A549 (cell line): ENCODE measurements at regions not wholly inside any gene's neighbourhood (a gene's known extent, or its start where the extent isn't known, plus 50 kb on each side); places are given as distances from the start of the nearest gene placed in this dataset.
A peak's percentile ranks its signal among the peaks of the same experiment; 100 is the strongest.

Experiments used
- ATAC-seq, 2 experiments: fragments of 200-7000 bp in 1 of 2; fragments of >200 bp in 1 of 2; cut with Nextera tagmentation in 1 of 2; cut with Tn5 transposase in 1 of 2; 3 replicates each; pipeline versions ENCODE4 v1.8.0 to v1.9.1; 2018 to 2020; ENCODE audit warnings: mild to moderate bottlenecking in 1 of 2, moderate library complexity in 1 of 2
- CTCF ChIA-PET: fragments of 300-600 bp; sonication (Branson Sonifier 250); formaldehyde crosslinking; extraction: SDS; loops from one replicate; lab custom pipeline; 2021; ENCODE audit warnings: antibody characterized with exemption, inconsistent platforms; lab: Yijun Ruan, JAX
- POLR2A ChIA-PET: fragments of 350-600 bp; formaldehyde crosslinking; extraction: SDS; loops from one replicate; lab custom pipeline; 2021; ENCODE audit warnings: antibody characterized with exemption, inconsistent platforms; lab: Yijun Ruan, JAX
- DNase-seq, 2 experiments: peaks; one replicate each; pipeline versions ENCODE4 v3.0.0 to v3.0.0-alpha.2; 2011 to 2016; ENCODE audit warnings: low read depth in 1 of 2, low spot score in 1 of 2
- FAIRE-seq: peaks from 2 replicates; lab custom pipeline; 2011; peaks lifted over from hg19 to GRCh38; lab: Jason Lieb, UNC
- H3K27ac ChIP-seq, 2 experiments: fragments of >200 bp; sonication (Bioruptor Twin); formaldehyde crosslinking; 3 replicates each; pipeline ENCODE4 v1.5.1; 2016 to 2017
- H3K4me1 ChIP-seq: fragments of >200 bp; sonication (Bioruptor Twin); formaldehyde crosslinking; 3 replicates; pipeline ENCODE4 v1.6.1; 2016
- H3K4me2 ChIP-seq: fragments of >200 bp; sonication (Bioruptor Twin); formaldehyde crosslinking; 3 replicates; pipeline ENCODE4 v1.6.1; 2016
- H3K4me3 ChIP-seq: fragments of >200 bp; sonication (Bioruptor Twin); formaldehyde crosslinking; 3 replicates; pipeline ENCODE4 v1.5.1; 2016
- H3K9me3 ChIP-seq: fragments of >200 bp; sonication (Bioruptor Twin); formaldehyde crosslinking; 3 replicates; pipeline ENCODE4 v1.6.1; 2016
- ATOH8 ChIP-seq: fragments of 250-450 bp; sonication (Bioruptor Pico); IDR thresholded peaks from 2 replicates; pipeline ENCODE4 v1.5.0; 2020; ENCODE audit warnings: low read depth, mild to moderate bottlenecking, moderate library complexity
- BHLHE40 ChIP-seq: IDR thresholded peaks from 2 replicates; pipeline ENCODE4 v1.6.1; 2012; ENCODE audit warnings: low read depth, low read length, inconsistent platforms
- CBX8 ChIP-seq: fragments of 200-600 bp; sonication (generic); IDR thresholded peaks from 2 replicates; pipeline ENCODE4 v1.6.1; 2016
- E2F6 ChIP-seq: IDR thresholded peaks from 2 replicates; pipeline ENCODE4 v1.6.1; 2012; ENCODE audit warnings: low read depth, borderline replicate concordance
- HMGXB4 ChIP-seq: fragments of 250-450 bp; sonication (Bioruptor Pico); IDR thresholded peaks from 2 replicates; pipeline ENCODE4 v1.5.0; 2021; ENCODE audit warnings: mild to moderate bottlenecking, moderate library complexity, borderline replicate concordance
- HOXA7 ChIP-seq: fragments of 250-450 bp; sonication (Bioruptor Pico); IDR thresholded peaks from 2 replicates; pipeline ENCODE4 v1.5.0; 2020; ENCODE audit warnings: mild to moderate bottlenecking, moderate library complexity
- HOXB13 ChIP-seq: fragments of 250-450 bp; sonication (Bioruptor Pico); IDR thresholded peaks from 2 replicates; pipeline ENCODE4 v1.5.0; 2020; ENCODE audit warnings: low read depth, mild to moderate bottlenecking, moderate library complexity
- HOXB5 ChIP-seq: fragments of 250-450 bp; sonication (Bioruptor Pico); IDR thresholded peaks from 2 replicates; pipeline ENCODE4 v1.5.0; 2020; ENCODE audit warnings: mild to moderate bottlenecking, moderate library complexity
- KDM5A ChIP-seq: fragments of 200-600 bp; sonication (generic); IDR thresholded peaks from 2 replicates; pipeline ENCODE4 v1.6.1; 2016; ENCODE audit warnings: antibody characterized with exemption, mild to moderate bottlenecking
- NFE2L2 ChIP-seq: fragments of 150-350 bp; conservative IDR thresholded peaks from 2 replicates; pipeline ENCODE4 v1.6.1; 2014; ENCODE audit warnings: low read length
- NPAS2 ChIP-seq: fragments of 250-450 bp; sonication (Bioruptor Pico); IDR thresholded peaks from 2 replicates; pipeline ENCODE4 v1.8.0; 2022; ENCODE audit warnings: mild to moderate bottlenecking, moderate library complexity, borderline replicate concordance
- PBX3 ChIP-seq: IDR thresholded peaks from 2 replicates; pipeline ENCODE4 v1.6.1; 2012
- POLR2A ChIP-seq: IDR thresholded peaks from 2 replicates; pipeline ENCODE4 v1.6.1; 2012; ENCODE audit warnings: mild to moderate bottlenecking, low read length
- RAD21 ChIP-seq, 2 experiments: fragments of >200 bp in 1 of 2; sonication (Bioruptor Twin) in 1 of 2; formaldehyde crosslinking in 1 of 2; IDR thresholded peaks in 1 of 2; conservative IDR thresholded peaks in 1 of 2; 2 replicates in 1 of 2; 3 replicates in 1 of 2; pipeline ENCODE4 v1.6.1; 2012 to 2018; ENCODE audit warnings: inconsistent platforms in 1 of 2
- REST ChIP-seq: fragments of 200-600 bp; sonication (generic); IDR thresholded peaks from 2 replicates; pipeline ENCODE4 v1.6.1; 2016; ENCODE audit warnings: antibody characterized with exemption, mild to moderate bottlenecking, moderate library complexity
- RFX5 ChIP-seq: fragments of 450-650 bp; IDR thresholded peaks from 2 replicates; pipeline ENCODE4 v1.7.1; 2014; ENCODE audit warnings: antibody characterized with exemption, mild to moderate bottlenecking, moderate library complexity
- SMC3 ChIP-seq: fragments of >200 bp; sonication (Bioruptor Twin); formaldehyde crosslinking; IDR thresholded peaks from 3 replicates; pipeline ENCODE4 v1.6.1; 2018; ENCODE audit warnings: inconsistent platforms
- SREBF2 ChIP-seq: fragments of 450-650 bp; IDR thresholded peaks from 2 replicates; pipeline ENCODE4 v1.6.1; 2014; ENCODE audit warnings: mild to moderate bottlenecking, moderate library complexity
- USF2 ChIP-seq: fragments of 450-650 bp; IDR thresholded peaks from 2 replicates; pipeline ENCODE4 v1.6.1; 2014; ENCODE audit warnings: antibody characterized with exemption
- ZC3H11A ChIP-seq: fragments of 450-650 bp; IDR thresholded peaks from 2 replicates; pipeline ENCODE4 v1.6.1; 2014; ENCODE audit warnings: antibody characterized with exemption, mild to moderate bottlenecking
- ZFP36 ChIP-seq: fragments of 450-650 bp; IDR thresholded peaks from 2 replicates; pipeline ENCODE4 v1.6.1; 2014; ENCODE audit warnings: borderline replicate concordance; ENCODE audit not compliant: partially characterized antibody
- ZSCAN20 ChIP-seq: fragments of 250-450 bp; sonication (Bioruptor Pico); IDR thresholded peaks from 2 replicates; pipeline ENCODE4 v1.8.0; 2022; ENCODE audit warnings: mild to moderate bottlenecking, moderate library complexity
- WGBS: methylation state at CpG from one replicate; pipeline ENCODE4 v1.1.6; 2017; ENCODE audit errors: missing lambda C conversion rate; 5-methylcytosine and 5-hydroxymethylcytosine counted together

- POLR2A ChIA-PET, result no interaction called here
- H3K4me1 ChIP-seq, result no peaks in the 10 kb centered on the region
- CTCF ChIA-PET, result interaction anchor here (0.9 kb wide), 1 partner anchor 48 kb away, joined by 3 read pairs; no protein-coding TSS in a partner anchor
- no peak overlapping the region for H3K27ac ChIP-seq
- H3K4me3 ChIP-seq, result no peak overlapping the region
- 76% methylated on average over 2 of the region's 2 CpGs for WGBS
- H3K9me3 ChIP-seq, result no peaks in the 10 kb centered on the region
- H3K4me2 ChIP-seq, result no peak overlapping the region
- ATAC-seq (no peak), FAIRE-seq (no peak), DNase-seq (no peak)
- TF ChIP-seq SMC3, result no peak
- TF ChIP-seq BHLHE40, result no peak
- TF ChIP-seq ZFP36, result no peak
- no peak for TF ChIP-seq HOXA7 (CRISPR knock-in tag)
- no peak for TF ChIP-seq NPAS2
- no peak for TF ChIP-seq NFE2L2
- TF ChIP-seq E2F6, result no peak
- TF ChIP-seq POLR2A, result no peak
- no peak for TF ChIP-seq CBX8
- TF ChIP-seq HOXB5 (CRISPR knock-in tag), result no peak
- TF ChIP-seq ATOH8, result no peak
- TF ChIP-seq ZSCAN20 (CRISPR knock-in tag), result no peak
- TF ChIP-seq PBX3, result no peak
- TF ChIP-seq HOXB13 (CRISPR knock-in tag), result no peak
- TF ChIP-seq KDM5A, result no peak
- no peak for TF ChIP-seq RFX5
- no peak for TF ChIP-seq USF2
These were observed 96.5 kb upstream of the CRHR1 start for GRCh38 chr17:45687594-45687993.

GRCh38 chr17:45688353-45688752 is 95.8 kb upstream of the CRHR1 start:
- ChIA-PET CTCF (interaction anchor here (0.9 to 1.7 kb wide), 2 partner anchors 49 to 95 kb away, joined by 3 read pairs; no protein-coding TSS in a partner anchor), POLR2A (no interaction called here)
- no peaks in the 10 kb centered on the region for H3K9me3 ChIP-seq
- H3K4me2 ChIP-seq, result no peak overlapping the region
- TF ChIP-seq BHLHE40 (no peak), CBX8 (no peak), USF2 (peak; percentile 46; the same call in 1 of the 2 replicates), SMC3 (no peak), ATOH8 (no peak)
- no peaks in the 10 kb centered on the region for H3K4me1 ChIP-seq
- no peak overlapping the region for H3K4me3 ChIP-seq
- H3K27ac ChIP-seq, result no peak overlapping the region
- DNase-seq (no peak), ATAC-seq (no peak), FAIRE-seq (no peak)
- 40% methylated on average over 10 of the region's 10 CpGs for WGBS

GRCh38 chr17:45688820-45689219 is 95.3 kb upstream of the CRHR1 start:
- Histone ChIP-seq H3K9me3 (no peaks in the 10 kb centered on the region), H3K4me2 (no peak overlapping the region), H3K4me1 (no peaks in the 10 kb centered on the region), H3K27ac (no peak overlapping the region), H3K4me3 (no peak overlapping the region)
- ATAC-seq (no peak), FAIRE-seq (no peak), DNase-seq (no peak)
- ChIA-PET CTCF (interaction anchor here (0.6 to 1.7 kb wide), 4 partner anchors 13 to 258 kb away, joined by 3 to 4 read pairs (median 3); no protein-coding TSS in a partner anchor), POLR2A (no interaction called here)
- WGBS, result 46% methylated on average over 7 of the region's 7 CpGs
- no peak for TF ChIP-seq ZC3H11A
- TF ChIP-seq RAD21 (conservative IDR thresholded peaks at IDR 0.05 in 1 of 2, IDR thresholded peaks at IDR 0.05 in 1 of 2), result no peak
- TF ChIP-seq ATOH8, result no peak
- no peak for TF ChIP-seq REST
- no peak for TF ChIP-seq HMGXB4 (CRISPR knock-in tag)
- no peak for TF ChIP-seq SREBF2
- TF ChIP-seq CBX8, result no peak
